Mammary epithelial cell (primary cell): ENCODE measurements at regions not wholly inside any gene's neighbourhood (a gene's known extent, or its start where the extent isn't known, plus 50 kb on each side); places are given as distances from the start of the nearest gene placed in this dataset.

Experiments
- EZH2 ChIP-seq: IDR thresholded peaks from 2 replicates; pipeline ENCODE4 v1.6.1; 2012; ENCODE audit warnings: low read length, inconsistent platforms, borderline replicate concordance
- TF ChIP-seq, protein P1 (sequence below), 2 donors: IDR thresholded peaks in 1 of 2; conservative IDR thresholded peaks in 1 of 2; 2 replicates each; pipeline ENCODE4 v1.5.1; 2011 to 2012; ENCODE audit warnings: inconsistent platforms in 2 of 2, low read length in 2 of 2, mild to moderate bottlenecking in 2 of 2, control low read depth in 1 of 2, low read depth in 1 of 2; ENCODE audit not compliant: insufficient read depth in 1 of 2; ENCODE audit errors: extremely low read depth in 1 of 2

DNA sequence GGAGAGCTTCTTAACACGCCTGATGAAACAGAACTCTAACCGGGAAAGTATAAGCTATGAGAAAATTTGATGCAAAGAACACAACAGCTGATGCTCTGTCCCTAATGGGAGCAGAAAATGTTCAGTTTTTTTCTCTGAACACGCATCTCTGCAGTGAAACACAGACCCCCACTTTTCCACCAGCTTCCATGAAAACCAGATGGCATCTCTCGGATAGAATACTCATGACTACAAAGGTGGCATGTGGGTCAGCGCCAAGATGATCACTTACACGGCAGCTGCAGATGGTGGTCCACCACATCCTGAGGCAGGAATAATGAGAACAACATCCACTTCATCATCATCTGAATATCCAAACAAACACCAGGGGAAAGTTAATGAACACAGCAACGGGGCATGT is 85.2 kb upstream of the CNR1 start:
- TF ChIP-seq, protein P1, sequence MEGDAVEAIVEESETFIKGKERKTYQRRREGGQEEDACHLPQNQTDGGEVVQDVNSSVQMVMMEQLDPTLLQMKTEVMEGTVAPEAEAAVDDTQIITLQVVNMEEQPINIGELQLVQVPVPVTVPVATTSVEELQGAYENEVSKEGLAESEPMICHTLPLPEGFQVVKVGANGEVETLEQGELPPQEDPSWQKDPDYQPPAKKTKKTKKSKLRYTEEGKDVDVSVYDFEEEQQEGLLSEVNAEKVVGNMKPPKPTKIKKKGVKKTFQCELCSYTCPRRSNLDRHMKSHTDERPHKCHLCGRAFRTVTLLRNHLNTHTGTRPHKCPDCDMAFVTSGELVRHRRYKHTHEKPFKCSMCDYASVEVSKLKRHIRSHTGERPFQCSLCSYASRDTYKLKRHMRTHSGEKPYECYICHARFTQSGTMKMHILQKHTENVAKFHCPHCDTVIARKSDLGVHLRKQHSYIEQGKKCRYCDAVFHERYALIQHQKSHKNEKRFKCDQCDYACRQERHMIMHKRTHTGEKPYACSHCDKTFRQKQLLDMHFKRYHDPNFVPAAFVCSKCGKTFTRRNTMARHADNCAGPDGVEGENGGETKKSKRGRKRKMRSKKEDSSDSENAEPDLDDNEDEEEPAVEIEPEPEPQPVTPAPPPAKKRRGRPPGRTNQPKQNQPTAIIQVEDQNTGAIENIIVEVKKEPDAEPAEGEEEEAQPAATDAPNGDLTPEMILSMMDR (conservative IDR thresholded peaks at IDR 0.05 in 1 of 2, IDR thresholded peaks at IDR 0.05 in 1 of 2; ENCODE audit: extremely low read depth in 1 of 2, insufficient read depth in 1 of 2, low read depth in 1 of 2, low read length in 2 of 2): no peak
- TF ChIP-seq EZH2: no peak
